GM19372 (cell line): ENCODE measurements at regions not wholly inside any gene's neighbourhood (a gene's known extent, or its start where the extent isn't known, plus 50 kb on each side); places are given as distances from the start of the nearest gene placed in this dataset.

ENCODE experiments used
- ATAC-seq: cut with Tn5 transposase; IDR thresholded peaks from one replicate; pipeline ENCODE4 v1.9.1; 2021; ENCODE audit warnings: mild to moderate bottlenecking, low read depth, moderate library complexity; ENCODE audit not compliant: unreplicated experiment

- ATAC-seq: no peak
Observed at GRCh38 chr15:62565634-62566026, 400.5 kb upstream of the C2CD4B start.

- no peak for ATAC-seq
Observed at GRCh38 chr15:62566248-62566647, 401.2 kb upstream of the C2CD4B start.

- ATAC-seq: no peak
Observed at GRCh38 chr15:62567501-62567900, 402.4 kb upstream of the C2CD4B start.

GRCh38 chr15:62568004-62568403 lies 402.9 kb upstream of the C2CD4B start:
- ATAC-seq: no peak

GRCh38 chr15:62568702-62569101 lies 403.6 kb upstream of the C2CD4B start:
- no peak for ATAC-seq

GRCh38 chr15:62569460-62570404 lies 404.6 kb upstream of the C2CD4B start:
- no peak for ATAC-seq

- ATAC-seq: no peak
Observed at GRCh38 chr15:62570405-62570783, 405.3 kb upstream of the C2CD4B start.

GRCh38 chr15:62571072-62571471 lies 406.0 kb upstream of the C2CD4B start:
- ATAC-seq: no peak

- no peak for ATAC-seq
Observed at GRCh38 chr15:62572797-62573196, 407.7 kb upstream of the C2CD4B start.

GRCh38 chr15:62573876-62574275 lies 408.8 kb upstream of the C2CD4B start:
- no peak for ATAC-seq

- no peak for ATAC-seq
Observed at GRCh38 chr15:62578546-62578945, 413.5 kb upstream of the C2CD4B start.

- ATAC-seq: no peak
Observed at GRCh38 chr15:62578960-62579359, 413.9 kb upstream of the C2CD4B start.

- ATAC-seq: no peak
Observed at GRCh38 chr15:62579842-62580241, 414.8 kb upstream of the C2CD4B start.

GRCh38 chr15:62582580-62582979 lies 417.5 kb upstream of the C2CD4B start:
- no peak for ATAC-seq

- no peak for ATAC-seq
Observed at GRCh38 chr15:62584301-62585235, 419.5 kb upstream of the C2CD4B start.

GRCh38 chr15:62588938-62589670 lies 424.0 kb upstream of the C2CD4B start:
- ATAC-seq: no peak

- no peak for ATAC-seq
Observed at GRCh38 chr15:62591842-62592838, 427.1 kb upstream of the C2CD4B start.

GRCh38 chr15:62592920-62593319 lies 427.8 kb upstream of the C2CD4B start:
- no peak for ATAC-seq

GRCh38 chr15:62593681-62594399 lies 428.8 kb upstream of the C2CD4B start:
- ATAC-seq: no peak
